Anterior cingulate cortex (tissue), 58 donors: ENCODE measurements at regions not wholly inside any gene's neighbourhood (a gene's known extent, or its start where the extent isn't known, plus 50 kb on each side); places are given as distances from the start of the nearest gene placed in this dataset.
"Not testable (repeated sequence)": the region's sequence is repeated elsewhere in the genome, so short reads cannot be mapped to it uniquely, and the experiment has no call there.

ENCODE experiments used
- DNase-seq, 58 donors: peaks; one replicate each; lab custom pipeline; 2025; lab: John Stamatoyannopoulos, UW

DNA sequence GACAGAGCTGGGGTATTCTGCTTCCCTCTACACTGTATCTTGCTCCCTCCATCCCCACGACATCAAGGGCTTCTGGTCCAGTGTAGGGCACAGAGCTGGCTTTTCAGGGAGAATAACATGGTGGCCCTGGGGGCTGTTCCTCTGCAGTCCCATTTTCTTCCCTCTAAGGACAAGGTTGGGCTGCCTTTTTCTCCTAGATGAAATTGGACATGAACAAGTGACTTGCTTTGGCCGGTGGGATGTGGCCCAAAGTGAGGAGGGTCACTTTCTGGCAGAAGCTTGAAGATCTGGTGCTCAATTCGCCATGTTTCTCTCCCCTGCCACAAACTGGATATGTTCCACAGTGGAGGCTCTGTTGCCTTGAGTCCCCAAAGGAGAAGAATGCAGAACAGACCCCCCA, 235.7 kb downstream of the EMX2 start:
- no peak for DNase-seq

DNA sequence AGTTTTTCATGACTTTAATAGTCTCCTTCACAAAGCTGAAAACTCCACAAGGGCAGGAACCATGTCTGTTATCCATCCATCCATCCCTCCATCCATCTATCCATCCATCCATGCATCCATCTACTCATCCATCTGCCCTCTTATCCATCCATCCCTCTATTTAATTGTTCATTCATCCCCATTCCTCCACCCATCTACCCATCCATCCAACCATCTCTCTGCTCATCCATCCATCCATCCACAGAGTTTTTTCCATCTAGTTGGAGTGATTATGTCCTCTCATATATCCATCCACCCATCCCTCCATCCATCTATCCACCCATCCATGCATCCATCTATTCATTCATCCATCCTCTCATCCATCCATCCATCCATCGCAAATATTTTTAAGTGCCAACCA, 237.9 kb downstream of the EMX2 start:
- no peak for DNase-seq

DNA sequence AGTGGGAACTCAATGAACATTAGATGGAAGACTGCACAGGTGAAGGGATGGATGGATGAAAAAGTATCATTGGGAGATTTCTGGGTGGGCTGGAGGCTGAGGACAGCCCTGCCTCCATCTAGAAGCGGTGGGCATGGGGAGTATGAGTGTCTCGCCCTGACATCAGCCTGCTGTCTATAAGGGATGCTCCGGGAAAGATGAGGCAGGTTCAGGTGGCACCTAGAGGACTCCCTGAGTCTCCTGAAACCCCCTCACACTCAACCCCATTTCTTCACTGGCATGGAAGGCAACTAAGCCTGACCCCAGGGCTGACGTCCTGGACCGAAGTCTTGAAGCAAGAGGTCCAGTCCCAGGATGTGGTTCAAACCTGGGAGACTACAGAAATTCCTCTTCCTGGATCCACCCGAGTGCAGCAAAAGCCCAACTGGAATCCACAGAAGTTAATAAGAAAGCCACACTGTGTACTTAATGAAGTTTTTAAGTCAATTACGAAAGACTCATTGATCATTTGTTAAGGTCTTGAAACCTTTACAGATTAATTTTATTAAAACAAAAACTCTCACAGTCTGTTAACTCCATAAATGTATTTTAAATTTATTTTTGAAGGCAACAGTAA, 238.8 kb downstream of the EMX2 start:
- DNase-seq = no peak

DNA sequence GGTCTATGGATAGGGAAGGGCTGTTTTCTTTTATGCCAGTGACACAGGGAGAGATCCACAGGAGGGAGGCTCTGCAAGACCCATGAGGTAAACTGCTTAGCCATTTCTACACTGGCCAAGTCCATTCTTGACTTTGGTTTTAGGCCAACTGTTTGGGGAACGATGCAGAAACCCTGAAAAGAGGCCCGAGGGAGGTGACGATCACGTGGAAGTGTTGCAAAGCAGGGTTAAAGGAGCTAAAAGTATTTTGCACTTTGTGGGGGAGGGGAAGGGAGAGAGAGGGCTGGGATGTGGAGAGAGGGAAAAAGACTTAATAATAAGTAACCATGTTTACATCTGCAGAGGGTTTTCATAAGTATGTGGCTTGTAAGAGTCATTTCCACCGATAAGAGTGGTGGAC, 239.7 kb downstream of the EMX2 start:
- DNase-seq = no peak

DNA sequence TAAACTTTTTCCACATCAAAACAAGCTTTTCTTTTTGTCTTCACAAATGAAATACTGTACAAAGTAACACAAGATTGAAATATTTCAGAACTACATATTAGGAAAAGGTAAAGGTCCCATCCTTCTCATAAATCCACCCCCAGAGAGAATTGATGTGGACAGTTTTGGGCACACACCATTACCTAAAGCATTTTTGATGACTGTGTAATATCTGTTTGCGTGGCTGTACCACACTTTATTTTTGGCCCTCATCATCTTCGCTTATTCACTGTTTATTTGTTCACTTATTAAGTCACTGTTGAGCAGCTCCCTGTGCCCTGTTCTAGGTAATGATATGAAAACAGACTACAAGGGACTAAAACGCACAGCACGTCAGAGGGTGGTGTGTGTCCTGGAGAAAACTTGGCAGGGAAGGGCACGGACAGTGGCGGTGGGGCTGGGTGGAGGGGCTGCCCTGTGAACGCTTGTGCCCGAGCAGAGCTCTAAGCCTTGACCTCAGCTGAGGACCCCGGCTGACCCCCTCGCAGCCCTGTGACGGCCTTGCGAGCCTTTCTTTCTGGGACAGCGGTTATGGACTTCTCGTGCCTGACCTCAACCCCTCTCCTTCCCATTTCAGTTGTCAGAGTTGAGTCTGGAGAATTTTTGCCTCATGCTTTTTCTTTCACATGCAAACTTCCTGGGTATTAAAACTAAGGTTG, 241.3 kb downstream of the EMX2 start:
- DNase-seq = no peak

DNA sequence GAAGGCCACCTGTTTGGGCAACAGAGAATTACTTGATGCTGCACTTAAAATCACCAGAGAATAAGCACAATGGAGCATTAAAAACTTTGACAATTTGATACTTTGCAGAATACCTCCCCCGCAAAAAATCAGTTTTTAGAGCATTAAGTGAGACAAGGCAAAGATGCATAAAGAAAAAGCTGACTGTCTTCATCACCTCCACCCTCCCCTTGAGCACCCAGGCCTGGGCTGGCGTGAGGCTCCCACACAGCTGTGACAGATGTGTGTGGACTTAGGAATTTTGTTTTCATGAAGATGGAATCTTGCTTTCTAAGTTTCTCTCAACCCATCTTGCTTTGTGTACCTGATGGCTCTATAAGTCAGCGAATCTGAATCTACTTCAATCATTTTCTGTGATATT, 242.2 kb downstream of the EMX2 start:
- peak in 1 of 58 donors; percentile 6 for DNase-seq

DNA sequence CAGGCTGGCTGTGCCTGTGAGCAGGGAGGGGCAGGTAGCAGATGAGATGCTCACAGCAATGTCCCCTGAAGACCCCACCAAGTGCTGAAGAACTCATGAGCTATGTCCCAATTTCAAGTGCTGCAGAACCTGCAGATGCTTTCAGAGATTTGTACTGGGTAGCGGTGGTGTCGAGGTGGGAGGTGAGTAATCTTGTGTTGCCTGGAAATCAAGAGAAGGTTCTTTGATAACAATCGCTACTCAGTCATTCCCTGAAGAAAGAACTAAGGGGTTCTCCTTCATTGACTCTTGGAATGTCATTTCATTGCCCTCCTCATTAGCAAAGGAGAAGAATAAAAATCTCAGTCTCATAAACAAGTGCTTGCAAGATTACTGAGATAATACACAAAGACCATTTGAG, 246.4 kb downstream of the EMX2 start:
- DNase-seq = no peak

DNA sequence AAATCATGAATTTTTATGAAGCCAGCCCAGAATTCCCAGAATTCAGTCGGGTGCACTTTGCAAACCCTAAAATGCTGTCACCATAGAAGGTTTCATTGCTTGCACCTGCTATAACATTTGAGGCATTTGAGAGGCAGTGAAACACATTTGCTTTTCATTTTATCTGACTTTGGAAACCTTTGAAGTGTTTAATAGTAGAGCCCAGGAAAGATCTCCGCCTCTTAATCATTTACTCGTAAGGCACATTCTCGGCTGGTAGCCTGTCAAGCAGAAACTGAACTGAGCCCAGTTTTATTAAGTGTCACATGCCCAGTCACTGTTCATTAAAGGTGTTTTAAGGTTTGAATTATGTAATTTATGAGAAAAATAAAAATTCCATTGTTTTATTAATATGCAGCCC, 247.6 kb downstream of the EMX2 start:
- no peak for DNase-seq

DNA sequence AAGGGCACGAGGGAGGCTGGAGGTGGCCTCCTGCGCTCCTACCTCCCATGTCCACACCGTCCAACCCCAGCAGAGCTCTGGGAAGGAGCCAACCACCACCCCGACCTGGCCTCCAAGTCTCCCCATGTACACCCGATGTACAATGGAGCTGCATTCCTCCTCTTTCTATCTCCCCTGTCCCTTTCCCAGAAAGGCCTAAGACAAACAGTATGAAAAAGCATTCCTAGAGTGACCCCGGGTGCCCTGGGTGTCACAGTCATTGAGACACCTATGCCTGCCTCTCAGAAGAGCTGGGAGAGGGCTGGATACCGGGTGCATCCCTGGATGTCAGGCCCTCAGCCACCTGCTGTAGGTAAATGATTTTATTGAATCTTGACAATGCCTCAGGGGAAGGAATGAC, 248.1 kb downstream of the EMX2 start:
- no peak for DNase-seq

DNA sequence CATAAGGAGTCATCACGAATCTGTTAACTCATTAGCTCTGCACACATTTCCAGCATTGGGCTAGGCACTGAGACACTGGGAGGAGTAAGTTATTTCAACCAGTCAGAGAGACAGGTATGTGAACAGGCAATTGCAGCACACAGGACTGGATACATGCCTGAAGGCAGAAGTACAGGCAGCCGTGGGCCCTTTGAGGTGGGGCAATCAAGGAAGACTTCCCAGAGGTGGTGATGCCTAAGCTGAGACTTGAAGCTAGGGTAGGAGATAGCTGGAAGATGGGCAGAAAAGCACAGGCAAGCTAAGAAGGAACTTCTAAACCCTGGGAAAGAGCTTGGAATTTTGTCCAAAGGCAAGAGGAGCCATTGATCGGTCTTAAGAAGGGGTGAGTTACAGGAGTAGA, 249.7 kb downstream of the EMX2 start:
- no peak for DNase-seq

DNA sequence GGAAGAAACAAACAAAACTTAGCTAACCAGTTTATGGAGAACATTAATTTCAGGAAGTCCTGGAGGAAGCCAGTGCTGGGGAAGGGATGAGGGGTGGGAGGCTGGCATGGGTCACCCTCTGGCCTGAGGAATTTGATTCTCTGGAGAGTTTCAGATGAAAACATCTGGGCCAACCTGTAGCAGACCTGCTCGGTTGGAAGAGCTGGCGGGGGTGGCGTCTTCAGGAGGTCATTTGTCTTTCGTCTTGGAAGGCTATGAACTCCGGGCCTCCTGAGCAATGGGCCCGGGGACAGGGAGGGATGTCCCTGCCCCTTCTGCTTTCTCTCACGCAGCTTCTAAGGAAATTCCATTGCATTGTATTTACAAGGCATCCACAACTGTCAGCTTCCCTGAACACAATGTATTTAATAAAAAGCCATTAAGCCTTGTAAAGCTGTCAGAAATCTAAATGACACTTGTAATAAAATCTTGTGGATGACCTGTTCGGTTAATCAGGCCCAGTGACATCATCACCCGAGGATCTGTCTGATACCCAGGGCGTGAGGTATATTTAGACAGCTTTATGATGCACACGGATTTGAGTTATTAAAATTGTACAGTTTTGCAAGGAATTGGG, 250.5 kb downstream of the RAB11FIP2 start:
- no peak for DNase-seq

DNA sequence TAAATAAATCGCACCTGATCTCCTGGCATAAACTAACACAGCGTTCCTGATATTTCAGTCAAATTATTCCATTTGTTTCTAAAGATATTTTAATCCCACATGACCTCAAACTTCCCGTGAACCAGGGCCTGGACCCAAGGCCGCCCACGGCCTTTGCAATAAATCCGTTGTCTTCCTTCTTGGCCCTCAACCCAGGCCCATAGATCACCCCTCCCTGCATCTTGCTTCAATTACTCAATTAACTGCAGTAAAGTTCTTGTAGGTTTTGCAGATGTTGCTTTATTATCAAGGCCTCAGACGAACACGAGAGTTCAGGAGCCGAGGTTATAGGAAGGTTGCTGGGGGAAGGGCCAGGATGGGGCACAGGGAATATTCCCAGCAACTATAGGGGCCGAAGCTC, 249.4 kb downstream of the RAB11FIP2 start:
- no peak for DNase-seq

DNA sequence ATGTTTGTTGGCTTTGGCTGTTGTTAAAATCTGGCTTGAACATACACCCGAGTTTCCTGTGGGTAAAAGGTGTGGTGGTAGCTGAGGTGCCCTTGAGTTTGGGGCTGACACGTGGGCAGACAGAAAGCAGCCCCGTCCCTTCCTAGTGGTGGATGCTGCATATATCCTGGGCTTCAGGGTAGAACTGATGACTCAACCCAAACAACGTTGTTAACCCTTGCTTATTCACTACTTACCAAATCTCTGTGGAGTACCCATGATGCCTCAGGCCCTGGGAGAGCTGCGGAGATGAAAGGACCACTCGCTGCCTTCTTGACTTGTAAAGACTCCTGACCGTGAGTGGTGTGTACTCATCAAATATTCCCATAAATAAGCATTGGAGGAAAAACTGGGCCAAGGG, 245.1 kb downstream of the RAB11FIP2 start:
- no peak for DNase-seq

DNA sequence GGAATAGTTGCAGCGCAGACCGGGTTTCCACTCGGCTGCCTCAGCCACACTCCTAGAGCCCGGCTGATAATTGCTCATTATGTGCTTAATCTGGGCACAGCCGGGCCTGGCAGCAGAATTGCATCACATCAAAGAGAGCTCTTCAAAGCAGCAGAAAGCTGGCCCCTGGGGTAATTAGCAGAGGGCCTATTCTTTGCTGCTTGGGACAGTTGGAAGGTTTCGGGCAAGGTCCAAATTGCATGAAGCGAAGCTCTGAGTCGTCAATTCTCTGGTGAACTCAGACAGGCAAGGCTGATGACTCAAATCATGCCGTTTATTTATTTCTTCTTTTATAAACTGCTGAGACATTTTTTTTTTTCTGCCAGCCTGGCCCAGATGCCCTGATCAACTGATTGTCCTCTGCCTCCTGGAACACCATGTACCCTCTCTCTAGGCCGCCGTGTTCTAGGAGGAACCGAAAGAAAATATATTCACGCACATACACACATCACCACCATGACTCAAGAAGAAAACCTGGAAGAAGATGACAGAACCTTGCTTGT, 242.2 kb downstream of the RAB11FIP2 start:
- DNase-seq = peak in 56 of 58 donors; percentile 6 to 89 (median 64)

DNA sequence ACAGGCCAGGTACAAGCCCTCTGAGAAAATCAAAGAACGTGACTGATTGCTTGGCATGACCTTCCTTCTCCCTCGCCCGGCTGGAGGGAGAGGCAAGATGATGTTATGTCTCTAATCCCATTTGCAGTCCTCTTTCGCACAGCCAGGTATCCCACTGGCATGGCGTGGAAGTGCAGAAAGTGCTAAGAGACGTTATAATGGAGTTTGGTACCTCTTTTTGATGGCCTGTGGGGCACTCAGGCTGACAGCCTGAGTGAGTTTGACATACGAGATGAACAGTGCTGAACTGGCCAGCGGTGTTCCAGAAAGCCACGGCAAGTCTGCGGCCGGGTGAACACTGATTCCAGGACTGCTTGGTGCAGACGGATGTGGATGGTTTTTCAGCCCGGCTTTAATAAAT, 241.6 kb downstream of the RAB11FIP2 start:
- DNase-seq = no peak

DNA sequence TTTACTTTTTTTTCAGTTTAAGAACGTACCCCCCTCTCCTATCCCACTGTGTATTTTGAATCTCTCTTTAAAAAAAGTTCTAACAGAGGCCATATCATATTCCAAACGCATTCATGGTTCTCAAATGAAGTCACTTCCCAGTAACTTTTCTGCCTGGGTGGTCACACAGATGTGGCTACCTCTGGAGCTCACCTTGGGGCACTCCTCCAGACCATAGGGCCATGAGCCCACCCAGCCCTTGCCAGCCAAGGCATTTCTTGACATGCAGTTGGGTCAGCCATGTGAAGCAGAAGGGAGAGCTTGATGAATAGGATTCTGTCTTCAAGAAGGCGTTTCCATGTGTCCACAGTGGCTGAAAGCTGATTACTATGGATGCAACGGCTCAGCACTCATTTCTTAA, 239.3 kb downstream of the RAB11FIP2 start:
- DNase-seq = no peak

DNA sequence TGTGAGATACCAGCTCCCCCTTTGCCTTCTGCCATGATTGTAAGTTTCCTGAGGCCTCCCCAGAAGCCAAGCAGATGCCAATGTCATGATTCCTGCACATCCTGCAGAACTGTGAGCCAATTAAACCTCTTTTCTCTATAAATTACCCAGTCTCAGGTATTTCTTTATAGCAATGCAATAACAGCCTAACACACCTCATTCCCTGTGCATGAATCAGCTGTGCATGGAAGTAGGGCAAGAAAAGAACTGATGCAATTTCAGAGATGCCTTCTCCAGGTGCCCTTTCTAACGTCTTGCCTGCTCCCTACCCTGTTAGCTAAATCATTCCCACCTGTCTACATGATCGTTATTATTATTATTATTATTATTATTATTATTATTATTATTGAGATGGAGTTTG, 230.9 kb downstream of the RAB11FIP2 start:
- not testable (repeated sequence) for DNase-seq

DNA sequence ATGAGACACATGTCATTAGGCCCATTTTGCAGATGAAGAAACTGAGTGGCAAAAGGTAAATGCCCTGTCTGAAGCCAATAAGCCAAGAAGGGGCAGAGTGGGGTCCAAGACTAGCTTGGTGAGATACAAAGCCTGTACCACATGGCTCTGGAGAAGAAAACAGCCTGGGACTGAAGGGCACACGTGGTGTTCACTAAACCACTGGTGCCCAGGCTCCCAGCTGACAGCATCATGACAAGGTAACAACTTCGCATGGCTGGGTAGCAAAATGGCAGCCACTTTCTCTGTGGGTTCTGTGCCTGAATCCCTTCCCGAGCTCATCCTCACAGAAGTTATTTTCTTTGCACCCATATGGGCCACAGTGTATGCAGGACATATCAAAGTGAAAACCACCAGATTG, 229.6 kb downstream of the RAB11FIP2 start:
- DNase-seq = no peak

DNA sequence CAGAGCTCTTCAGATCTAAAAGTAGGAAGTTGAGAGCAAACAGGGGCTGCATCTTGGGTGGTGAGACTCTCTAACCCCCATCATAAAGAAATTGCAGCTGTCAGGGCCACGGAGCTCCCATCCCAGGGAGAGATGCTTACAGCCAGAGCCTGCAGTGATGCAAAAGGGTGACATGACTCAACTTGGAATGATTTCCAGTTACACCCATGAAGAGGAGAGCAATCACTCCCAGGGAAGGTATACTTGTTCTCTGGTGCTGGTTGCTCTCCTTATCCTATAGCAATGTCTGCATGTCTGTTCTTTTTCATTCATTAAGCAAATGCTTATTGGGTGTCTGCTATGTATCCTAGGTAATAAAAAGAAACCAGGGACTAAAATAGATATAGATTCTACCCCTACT, 228.0 kb downstream of the RAB11FIP2 start:
- DNase-seq = no peak

DNA sequence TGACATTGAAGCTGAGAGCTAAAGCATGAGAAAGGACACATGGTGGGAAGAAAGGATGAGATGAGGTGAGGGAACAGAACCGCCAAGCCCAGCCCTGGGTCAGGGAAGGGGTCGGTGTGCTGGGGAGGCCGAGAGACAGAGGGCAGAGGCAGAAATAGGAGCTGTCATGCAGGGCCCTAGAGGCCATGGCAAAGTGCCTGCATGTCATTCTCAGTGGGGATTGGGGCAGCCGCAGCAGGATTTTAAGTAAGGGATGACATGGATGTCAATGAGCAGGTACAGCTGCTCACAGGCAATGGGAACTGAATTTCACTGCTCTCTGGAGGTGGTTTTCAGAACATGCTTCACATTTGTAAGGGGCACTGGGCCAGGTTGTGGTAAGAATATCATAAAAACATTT, 227.4 kb downstream of the RAB11FIP2 start:
- no peak for DNase-seq

DNA sequence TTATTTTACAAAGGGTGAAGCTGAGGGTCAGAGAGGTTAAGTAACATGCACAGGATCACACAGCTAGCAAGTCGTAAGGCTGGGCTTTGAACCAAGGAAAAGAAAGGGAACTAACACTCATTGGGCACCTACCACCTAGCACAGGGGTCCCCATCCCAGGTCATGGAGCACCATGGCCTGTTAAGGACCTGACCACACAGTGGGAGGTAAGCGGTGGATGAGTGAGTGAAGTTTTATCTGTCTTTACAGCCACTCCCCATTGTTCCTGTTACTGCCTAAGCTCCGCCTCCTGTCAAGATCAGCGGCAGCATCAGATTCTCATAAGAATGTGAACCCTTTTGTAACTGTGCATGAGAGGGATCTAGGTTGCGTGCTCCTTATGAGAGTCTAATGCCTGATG, 222.8 kb downstream of the RAB11FIP2 start:
- no peak for DNase-seq

DNA sequence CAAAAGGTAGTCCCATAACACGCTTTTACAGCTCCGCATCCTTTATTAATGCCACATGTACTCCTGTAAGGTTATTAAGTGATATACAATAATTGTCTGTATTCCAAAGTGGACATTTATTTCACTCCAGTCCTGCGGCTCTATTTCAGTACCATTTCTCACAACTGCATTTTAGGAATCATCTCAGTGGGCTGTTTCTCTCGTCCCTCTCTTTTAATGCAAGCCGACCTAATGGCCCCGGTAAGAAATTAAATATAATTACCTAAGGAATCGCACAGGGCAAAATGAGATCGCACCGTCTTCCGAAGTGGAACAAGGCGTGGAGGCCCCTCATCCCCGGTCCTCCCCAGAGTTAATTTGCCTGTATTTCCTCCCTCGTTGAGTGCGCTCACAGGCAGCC, 216.5 kb downstream of the RAB11FIP2 start:
- no peak for DNase-seq
